Upper lobe of right lung (tissue), 1 donor: ENCODE measurements at regions not wholly inside any gene's neighbourhood (a gene's known extent, or its start where the extent isn't known, plus 50 kb on each side); places are given as distances from the start of the nearest gene placed in this dataset.

Source experiments
- ATAC-seq: fragments of 200-7000 bp; cut with Tn5 transposase; one replicate; pipeline ENCODE4 v1.9.1; 2020; ENCODE audit warnings: mild to moderate bottlenecking, moderate library complexity
- DNase-seq: peaks from one replicate; pipeline ENCODE4 v3.0.0-alpha.2; 2020
- H3K27ac ChIP-seq: fragments of 200-600 bp; one replicate; pipeline ENCODE4 v1.8.0; 2022
- H3K27me3 ChIP-seq: fragments of 200-600 bp; one replicate; pipeline ENCODE4 v1.8.0; 2022; ENCODE audit warnings: mild to moderate bottlenecking
- H3K36me3 ChIP-seq: fragments of 200-600 bp; one replicate; pipeline ENCODE4 v1.8.0; 2022
- H3K4me1 ChIP-seq: fragments of 200-600 bp; one replicate; pipeline ENCODE4 v1.8.0; 2022
- H3K4me3 ChIP-seq: fragments of 200-600 bp; one replicate; pipeline ENCODE4 v1.8.0; 2022; ENCODE audit warnings: mild to moderate bottlenecking
- H3K9me3 ChIP-seq: fragments of 200-600 bp; one replicate; pipeline ENCODE4 v1.8.0; 2022
- intact Hi-C: fragments of 100-400 bp; cut with DNase I; formaldehyde crosslinking; loops from one replicate; pipeline ENCODE4 v1.11.0; 2022
- TF ChIP-seq, protein P1 (sequence below): fragments of 200-600 bp; IDR thresholded peaks from one replicate; pipeline ENCODE4 v1.8.0; 2022; ENCODE audit warnings: antibody characterized with exemption
- donor health status: DM: no; HTN: yes; CAD: no; lungs with severe emphysema.

DNA sequence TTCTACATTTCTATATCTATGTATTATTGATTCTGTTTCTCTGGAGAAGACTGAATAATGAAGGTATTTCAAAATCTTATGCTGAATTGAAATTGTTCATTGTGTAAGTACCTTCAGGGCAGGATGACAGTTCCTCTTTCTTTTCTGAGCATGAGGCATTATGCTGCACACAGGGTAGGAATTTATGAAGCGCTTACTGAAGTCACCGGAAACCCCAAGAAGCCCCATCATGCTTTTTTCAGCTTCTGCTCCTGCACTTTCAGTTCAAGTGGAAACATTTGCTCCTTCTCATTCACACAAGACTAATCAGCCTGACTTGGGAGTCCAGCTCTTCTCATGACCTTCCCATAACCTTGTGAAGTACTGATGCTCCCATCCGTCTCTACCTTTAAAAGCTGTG is 314.7 kb upstream of the SORL1-AS1 start:
- Histone ChIP-seq H3K4me1 (no peaks in the 10 kb centered on the region), H3K4me3 (no peak overlapping the region), H3K36me3 (no peaks in the 10 kb centered on the region), H3K27ac (no peak overlapping the region), H3K27me3 (no peaks in the 10 kb centered on the region), H3K9me3 (no peaks in the 10 kb centered on the region)
- ATAC-seq = peak; percentile 52
- no peak for DNase-seq
- TF ChIP-seq, protein P1, sequence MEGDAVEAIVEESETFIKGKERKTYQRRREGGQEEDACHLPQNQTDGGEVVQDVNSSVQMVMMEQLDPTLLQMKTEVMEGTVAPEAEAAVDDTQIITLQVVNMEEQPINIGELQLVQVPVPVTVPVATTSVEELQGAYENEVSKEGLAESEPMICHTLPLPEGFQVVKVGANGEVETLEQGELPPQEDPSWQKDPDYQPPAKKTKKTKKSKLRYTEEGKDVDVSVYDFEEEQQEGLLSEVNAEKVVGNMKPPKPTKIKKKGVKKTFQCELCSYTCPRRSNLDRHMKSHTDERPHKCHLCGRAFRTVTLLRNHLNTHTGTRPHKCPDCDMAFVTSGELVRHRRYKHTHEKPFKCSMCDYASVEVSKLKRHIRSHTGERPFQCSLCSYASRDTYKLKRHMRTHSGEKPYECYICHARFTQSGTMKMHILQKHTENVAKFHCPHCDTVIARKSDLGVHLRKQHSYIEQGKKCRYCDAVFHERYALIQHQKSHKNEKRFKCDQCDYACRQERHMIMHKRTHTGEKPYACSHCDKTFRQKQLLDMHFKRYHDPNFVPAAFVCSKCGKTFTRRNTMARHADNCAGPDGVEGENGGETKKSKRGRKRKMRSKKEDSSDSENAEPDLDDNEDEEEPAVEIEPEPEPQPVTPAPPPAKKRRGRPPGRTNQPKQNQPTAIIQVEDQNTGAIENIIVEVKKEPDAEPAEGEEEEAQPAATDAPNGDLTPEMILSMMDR = no peak
- intact Hi-C loops = no loop called here

DNA sequence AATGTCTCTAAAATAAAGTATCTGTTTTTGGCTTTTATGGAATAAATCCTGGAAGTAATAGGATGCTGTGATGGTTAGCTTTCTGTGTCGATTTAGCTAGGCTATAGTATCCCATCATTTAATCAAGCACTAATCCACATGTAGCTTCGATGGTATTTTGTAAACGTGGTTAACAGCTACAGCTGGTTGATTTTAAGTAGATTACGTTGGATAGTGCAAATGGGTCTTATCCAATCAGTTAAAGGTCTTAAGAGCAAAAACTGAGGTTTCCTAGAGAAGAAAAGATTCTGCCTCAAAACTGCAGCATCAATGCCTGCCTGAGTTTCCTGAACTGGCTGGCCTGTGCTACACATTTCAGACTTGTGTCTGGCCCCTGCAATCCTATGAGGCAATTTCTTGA is 314.2 kb upstream of the SORL1-AS1 start:
- no peak for DNase-seq
- ATAC-seq = no peak
- H3K9me3 ChIP-seq = no peaks in the 10 kb centered on the region
- intact Hi-C loops = no loop called here
- TF ChIP-seq, protein P1 = no peak
- no peak overlapping the region for H3K4me3 ChIP-seq
- no peaks in the 10 kb centered on the region for H3K27me3 ChIP-seq
- no peaks in the 10 kb centered on the region for H3K36me3 ChIP-seq
- H3K4me1 ChIP-seq = no peaks in the 10 kb centered on the region
- H3K27ac ChIP-seq = no peak overlapping the region

DNA sequence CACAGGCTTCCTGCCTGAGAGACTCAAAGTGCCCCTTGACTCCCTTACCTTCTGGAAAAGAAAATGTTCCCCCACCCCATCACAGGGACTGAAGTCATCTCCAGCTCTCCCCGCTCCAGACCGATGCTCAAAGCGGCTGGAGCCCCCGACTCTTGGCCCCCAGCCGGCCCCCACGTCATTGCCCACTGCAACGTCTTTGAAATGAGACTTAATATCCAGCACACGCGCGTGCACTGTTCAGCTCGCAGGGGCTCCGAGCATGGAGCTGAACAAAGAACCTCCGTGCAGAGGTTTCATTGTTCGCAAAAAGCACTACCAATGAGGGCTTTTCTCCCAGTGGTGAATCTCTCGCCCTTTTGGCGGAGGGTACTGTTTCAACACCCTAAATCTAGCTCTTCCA is 313.4 kb upstream of the SORL1-AS1 start:
- ATAC-seq (no peak), DNase-seq (no peak)
- no peak overlapping the region for H3K27ac ChIP-seq
- H3K9me3 ChIP-seq = no peaks in the 10 kb centered on the region
- H3K36me3 ChIP-seq = no peaks in the 10 kb centered on the region
- TF ChIP-seq, protein P1 = no peak
- H3K27me3 ChIP-seq = no peaks in the 10 kb centered on the region
- intact Hi-C loops = no loop called here
- H3K4me1 ChIP-seq = no peaks in the 10 kb centered on the region
- H3K4me3 ChIP-seq = no peak overlapping the region

DNA sequence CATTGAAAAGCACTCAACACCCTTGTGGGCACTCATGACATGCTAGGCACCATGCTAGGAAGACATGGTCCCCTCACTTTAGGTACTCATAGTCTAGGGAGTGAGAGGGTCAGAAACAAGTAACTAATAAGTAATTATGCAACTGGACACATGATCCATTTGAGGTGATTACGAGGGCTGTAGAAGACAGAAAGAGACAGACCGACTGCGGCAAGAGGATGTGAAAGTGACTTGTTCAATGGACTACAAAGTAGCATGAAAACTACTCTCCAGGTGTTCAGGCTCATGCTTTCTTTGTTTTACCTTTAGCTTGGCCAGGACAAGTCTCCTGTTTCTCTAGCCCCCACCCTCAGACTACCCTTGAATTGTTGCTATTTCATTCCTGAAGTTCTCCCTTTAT is 310.8 kb upstream of the SORL1-AS1 start:
- Histone ChIP-seq H3K9me3 (no peaks in the 10 kb centered on the region), H3K4me1 (no peaks in the 10 kb centered on the region), H3K4me3 (no peak overlapping the region), H3K36me3 (no peaks in the 10 kb centered on the region), H3K27me3 (no peaks in the 10 kb centered on the region), H3K27ac (no peak overlapping the region)
- TF ChIP-seq, protein P1 = no peak
- intact Hi-C loops = no loop called here
- no peak for ATAC-seq
- no peak for DNase-seq

DNA sequence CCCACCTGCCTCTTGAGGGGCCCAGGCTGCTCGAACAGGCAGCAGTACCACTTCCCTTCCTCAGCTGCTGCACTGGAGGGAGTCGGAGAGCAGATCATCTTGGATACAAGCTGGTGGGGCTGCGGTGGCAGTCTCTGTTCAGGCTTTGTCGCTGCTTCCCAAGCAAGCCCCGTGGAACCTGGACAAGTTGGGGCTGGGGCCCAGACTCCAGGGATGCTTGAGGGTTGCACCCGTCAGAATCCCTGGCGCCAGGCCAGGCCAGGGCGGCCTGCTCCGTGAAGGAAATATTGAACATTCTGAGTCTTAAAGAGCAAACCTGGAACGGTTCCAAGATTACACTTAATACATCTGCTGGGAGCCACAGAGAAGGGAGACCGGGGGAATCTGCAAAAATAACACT is 310.1 kb upstream of the SORL1-AS1 start:
- Histone ChIP-seq H3K4me3 (no peak overlapping the region), H3K27me3 (no peaks in the 10 kb centered on the region), H3K36me3 (no peaks in the 10 kb centered on the region), H3K27ac (no peak overlapping the region), H3K4me1 (no peaks in the 10 kb centered on the region), H3K9me3 (no peaks in the 10 kb centered on the region)
- TF ChIP-seq, protein P1 = no peak
- DNase-seq (no peak), ATAC-seq (no peak)
- intact Hi-C loops = no loop called here

DNA sequence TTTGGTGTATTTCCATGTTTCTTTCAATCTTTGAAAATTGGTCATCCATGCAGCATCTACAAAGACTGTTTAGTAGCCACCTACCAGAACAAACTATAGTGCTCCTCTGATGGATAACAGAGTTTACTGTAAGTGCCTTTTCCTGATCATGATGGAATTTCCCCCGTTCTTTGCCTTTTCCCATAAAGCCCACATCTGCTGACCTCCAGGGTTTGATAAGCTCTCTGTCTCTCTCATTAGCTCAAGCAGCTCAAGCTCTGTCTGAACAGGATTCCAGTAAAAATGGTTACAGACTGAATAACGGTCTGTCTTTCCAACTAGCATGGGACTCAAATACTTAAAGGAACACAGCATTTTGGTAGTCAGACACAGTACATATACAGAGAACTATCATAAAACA is 308.4 kb upstream of the SORL1-AS1 start:
- H3K9me3 ChIP-seq = no peaks in the 10 kb centered on the region
- no peaks in the 10 kb centered on the region for H3K36me3 ChIP-seq
- H3K27ac ChIP-seq = no peak overlapping the region
- no peaks in the 10 kb centered on the region for H3K27me3 ChIP-seq
- TF ChIP-seq, protein P1 = no peak
- DNase-seq (no peak), ATAC-seq (no peak)
- H3K4me3 ChIP-seq = no peak overlapping the region
- H3K4me1 ChIP-seq = no peaks in the 10 kb centered on the region
- intact Hi-C loops = no loop called here
